Activated CD8-positive, alpha-beta T cell treated with anti-CD3 and anti-CD28 coated beads, Interleukin-2, amount 10 ng/mL, durations not matched to agents 7 days and 5 days (primary cell): ENCODE measurements at regions not wholly inside any gene's neighbourhood (a gene's known extent, or its start where the extent isn't known, plus 50 kb on each side); places are given as distances from the start of the nearest gene placed in this dataset.
"Not testable (repeated sequence)": the region's sequence is repeated elsewhere in the genome, so short reads cannot be mapped to it uniquely, and the experiment has no call there.

Source experiments
- ATAC-seq: fragments of 150-1000 bp; cut with Tn5 transposase; one replicate; pipeline ENCODE4 v1.10.0; 2021; ENCODE audit warnings: moderate library complexity
- CTCF ChIA-PET: fragments of 350-600 bp; sonication (Branson Sonifier 250); formaldehyde crosslinking; loops from one replicate; lab custom pipeline; 2021; ENCODE audit warnings: antibody characterized with exemption; lab: Charles Lee
- POLR2A ChIA-PET: fragments of 350-600 bp; sonication (Branson Sonifier 250); formaldehyde crosslinking; loops from one replicate; lab custom pipeline; 2021; ENCODE audit warnings: antibody characterized with exemption; lab: Charles Lee
- DNase-seq: peaks from one replicate; pipeline ENCODE4 v3.0.0-alpha.2; 2020
- H3K27ac Mint-ChIP-seq: one replicate; pipeline ENCODE4 v1.8.0; 2021; ENCODE audit warnings: mild to moderate bottlenecking, mixed read lengths
- H3K27me3 Mint-ChIP-seq: one replicate; pipeline ENCODE4 v1.8.0; 2021; ENCODE audit warnings: low read depth, mixed read lengths
- H3K36me3 Mint-ChIP-seq: one replicate; pipeline ENCODE4 v1.8.0; 2021; ENCODE audit warnings: low read depth, mixed read lengths
- H3K4me1 Mint-ChIP-seq: one replicate; pipeline ENCODE4 v1.8.0; 2021; ENCODE audit warnings: low read depth, mixed read lengths
- H3K4me3 Mint-ChIP-seq: one replicate; pipeline ENCODE4 v1.8.0; 2021; ENCODE audit warnings: mild to moderate bottlenecking, mixed read lengths
- H3K9me3 Mint-ChIP-seq: one replicate; pipeline ENCODE4 v1.8.0; 2022; ENCODE audit warnings: mixed read lengths; ENCODE audit not compliant: insufficient read depth

GRCh38 chr4:104549736-104550135 is 55.0 kb upstream of the CXXC4 start:
- no peak overlapping the region for H3K4me3 Mint-ChIP-seq
- H3K27me3 Mint-ChIP-seq: no peaks in the 10 kb centered on the region
- no peaks in the 10 kb centered on the region for H3K4me1 Mint-ChIP-seq
- POLR2A ChIA-PET: no interaction called here
- DNase-seq (no peak), ATAC-seq (no peak)
- no peak overlapping the region for H3K27ac Mint-ChIP-seq
- no peaks in the 10 kb centered on the region for H3K36me3 Mint-ChIP-seq
- CTCF ChIA-PET: no interaction called here
- no peaks in the 10 kb centered on the region for H3K9me3 Mint-ChIP-seq

GRCh38 chr4:104559502-104559901 is 64.8 kb upstream of the CXXC4 start:
- H3K4me3 Mint-ChIP-seq: no peak overlapping the region

GRCh38 chr4:104571341-104571740 is 76.6 kb upstream of the CXXC4 start:
- ChIA-PET CTCF (no interaction called here), POLR2A (no interaction called here)
- DNase-seq (no peak), ATAC-seq (no peak)
- no peaks in the 10 kb centered on the region for H3K4me1 Mint-ChIP-seq
- no peak overlapping the region for H3K27ac Mint-ChIP-seq
- no peaks in the 10 kb centered on the region for H3K9me3 Mint-ChIP-seq
- no peaks in the 10 kb centered on the region for H3K36me3 Mint-ChIP-seq
- no peak overlapping the region for H3K4me3 Mint-ChIP-seq
- no peaks in the 10 kb centered on the region for H3K27me3 Mint-ChIP-seq

More at GRCh38 chr4:104559502-104559901, 64.8 kb upstream of the CXXC4 start:
- Mint-ChIP-seq H3K27me3 (no peaks in the 10 kb centered on the region), H3K36me3 (no peaks in the 10 kb centered on the region), H3K4me1 (no peaks in the 10 kb centered on the region), H3K27ac (no peak overlapping the region), H3K9me3 (no peaks in the 10 kb centered on the region)
- ChIA-PET CTCF (no interaction called here), POLR2A (no interaction called here)
- DNase-seq: no peak
- no peak for ATAC-seq

- Mint-ChIP-seq H3K4me1 (no peaks in the 10 kb centered on the region), H3K27me3 (no peaks in the 10 kb centered on the region), H3K4me3 (no peak overlapping the region), H3K9me3 (no peaks in the 10 kb centered on the region), H3K27ac (no peak overlapping the region), H3K36me3 (no peaks in the 10 kb centered on the region)
- CTCF ChIA-PET: no interaction called here
- no peak for DNase-seq
- ATAC-seq: no peak
- POLR2A ChIA-PET: no interaction called here
Measured at GRCh38 chr4:104574371-104574770, 79.7 kb upstream of the CXXC4 start.

GRCh38 chr4:104575278-104575677 is 80.6 kb upstream of the CXXC4 start:
- Mint-ChIP-seq H3K9me3 (no peaks in the 10 kb centered on the region), H3K27me3 (no peaks in the 10 kb centered on the region), H3K36me3 (no peaks in the 10 kb centered on the region), H3K27ac (no peak overlapping the region), H3K4me1 (no peaks in the 10 kb centered on the region), H3K4me3 (no peak overlapping the region)
- ChIA-PET CTCF (no interaction called here), POLR2A (no interaction called here)
- DNase-seq (no peak), ATAC-seq (no peak)

GRCh38 chr4:104577405-104577804 is 82.7 kb upstream of the CXXC4 start:
- H3K9me3 Mint-ChIP-seq: no peaks in the 10 kb centered on the region
- no peak overlapping the region for H3K27ac Mint-ChIP-seq
- ATAC-seq: no peak

GRCh38 chr4:104581476-104581875 is 86.8 kb upstream of the CXXC4 start:
- H3K9me3 Mint-ChIP-seq, CTCF ChIA-PET, ATAC-seq, H3K4me1 Mint-ChIP-seq, H3K4me3 Mint-ChIP-seq, H3K27me3 Mint-ChIP-seq, POLR2A ChIA-PET, DNase-seq, H3K36me3 Mint-ChIP-seq, H3K27ac Mint-ChIP-seq: not testable (repeated sequence)

More at GRCh38 chr4:104577405-104577804, 82.7 kb upstream of the CXXC4 start:
- Mint-ChIP-seq H3K27me3 (no peaks in the 10 kb centered on the region), H3K4me1 (no peaks in the 10 kb centered on the region), H3K4me3 (no peak overlapping the region), H3K36me3 (no peaks in the 10 kb centered on the region)
- CTCF ChIA-PET: no interaction called here
- POLR2A ChIA-PET: no interaction called here
- DNase-seq: no peak

- H3K27ac Mint-ChIP-seq, H3K4me3 Mint-ChIP-seq, H3K9me3 Mint-ChIP-seq, CTCF ChIA-PET, DNase-seq, ATAC-seq, POLR2A ChIA-PET, H3K36me3 Mint-ChIP-seq, H3K27me3 Mint-ChIP-seq, H3K4me1 Mint-ChIP-seq: not testable (repeated sequence)
Measured at GRCh38 chr4:104582056-104582455, 87.4 kb upstream of the CXXC4 start.

GRCh38 chr4:104589264-104589868 is 94.7 kb upstream of the CXXC4 start:
- H3K9me3 Mint-ChIP-seq: no peaks in the 10 kb centered on the region
- H3K27me3 Mint-ChIP-seq: no peaks in the 10 kb centered on the region
- no peak overlapping the region for H3K27ac Mint-ChIP-seq
- POLR2A ChIA-PET: no interaction called here
- ATAC-seq (no peak), DNase-seq (no peak)
- no peak overlapping the region for H3K4me3 Mint-ChIP-seq
- H3K36me3 Mint-ChIP-seq: no peaks in the 10 kb centered on the region
- no peaks in the 10 kb centered on the region for H3K4me1 Mint-ChIP-seq
- CTCF ChIA-PET: no interaction called here

GRCh38 chr4:104591510-104591911 is 96.8 kb upstream of the CXXC4 start:
- POLR2A ChIA-PET: no interaction called here
- DNase-seq (no peak), ATAC-seq (no peak)
- Mint-ChIP-seq H3K4me1 (no peaks in the 10 kb centered on the region), H3K27me3 (no peaks in the 10 kb centered on the region), H3K9me3 (no peaks in the 10 kb centered on the region), H3K36me3 (no peaks in the 10 kb centered on the region), H3K4me3 (no peak overlapping the region), H3K27ac (no peak overlapping the region)
- CTCF ChIA-PET: no interaction called here

GRCh38 chr4:104592183-104592582 is 97.5 kb upstream of the CXXC4 start:
- DNase-seq (no peak), ATAC-seq (no peak)
- POLR2A ChIA-PET: no interaction called here
- Mint-ChIP-seq H3K4me3 (no peak overlapping the region), H3K27me3 (no peaks in the 10 kb centered on the region), H3K27ac (no peak overlapping the region), H3K9me3 (no peaks in the 10 kb centered on the region), H3K36me3 (no peaks in the 10 kb centered on the region), H3K4me1 (no peaks in the 10 kb centered on the region)
- CTCF ChIA-PET: no interaction called here

GRCh38 chr4:104593019-104593418 is 98.3 kb upstream of the CXXC4 start:
- Mint-ChIP-seq H3K9me3 (no peaks in the 10 kb centered on the region), H3K36me3 (no peaks in the 10 kb centered on the region), H3K27ac (no peak overlapping the region), H3K4me3 (no peak overlapping the region), H3K4me1 (no peaks in the 10 kb centered on the region), H3K27me3 (no peaks in the 10 kb centered on the region)
- DNase-seq (no peak), ATAC-seq (no peak)
- POLR2A ChIA-PET: no interaction called here
- CTCF ChIA-PET: no interaction called here

- H3K4me1 Mint-ChIP-seq: no peaks in the 10 kb centered on the region
- CTCF ChIA-PET: no interaction called here
Measured at GRCh38 chr4:104596189-104596588, 101.5 kb upstream of the CXXC4 start.

More at GRCh38 chr4:104596189-104596588, 101.5 kb upstream of the CXXC4 start:
- DNase-seq: no peak
- Mint-ChIP-seq H3K36me3 (no peaks in the 10 kb centered on the region), H3K4me3 (no peak overlapping the region), H3K27ac (no peak overlapping the region), H3K9me3 (no peaks in the 10 kb centered on the region), H3K27me3 (no peaks in the 10 kb centered on the region)
- no peak for ATAC-seq
- POLR2A ChIA-PET: no interaction called here
